ENCODE measurements at regions not wholly inside any gene's neighbourhood (a gene's known extent, or its start where the extent isn't known, plus 50 kb on each side); places are given as distances from the start of the nearest gene placed in this dataset.

DNA sequence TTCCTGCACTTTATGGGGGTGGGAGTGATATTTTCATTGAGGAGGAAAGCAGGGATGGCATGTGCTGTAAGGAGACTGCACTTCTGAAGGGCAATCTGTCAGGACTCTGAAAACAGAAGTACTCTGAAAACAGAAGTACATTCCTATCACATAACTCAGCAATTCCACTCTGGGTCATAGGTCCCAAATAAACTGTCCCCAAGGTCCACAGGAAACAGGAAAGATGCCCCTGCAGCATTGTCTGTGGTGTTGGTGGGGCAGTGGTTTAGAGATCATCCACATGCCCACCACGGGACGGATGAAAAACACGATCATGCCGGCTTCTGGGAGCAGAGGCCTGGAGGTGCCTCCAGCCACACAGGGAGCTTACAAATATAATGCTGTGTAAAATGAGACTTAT is 150.3 kb downstream of the OTOR start:
- ChIA-PET POLR2A (no interaction called here), RAD21 (ENCODE audit: unreplicated experiment) (no interaction called here), CTCF (no interaction called here), SMC1A (ENCODE audit: uncharacterized antibody, unreplicated experiment) (no interaction called here)
- TF ChIP-seq RFX5 (IDR thresholded peaks at IDR 0.05; ENCODE audit: low read depth, low read length) (no peak), E2F8 (IDR thresholded peaks at IDR 0.05; ENCODE audit: low read depth, partially characterized antibody) (no peak), CBX3 (IDR thresholded peaks at IDR 0.05; ENCODE audit: borderline replicate concordance, low read depth) (no peak), ELK1 (IDR thresholded peaks at IDR 0.05; ENCODE audit: low read depth, low read length) (no peak), MTA3 (IDR thresholded peaks at IDR 0.05; ENCODE audit: borderline replicate concordance, low read length) (no peak), MYC (IDR thresholded peaks at IDR 0.05; ENCODE audit: insufficient read depth, insufficient read length, insufficient replicate concordance, low read length, severe bottlenecking) (no peak), PML (IDR thresholded peaks at IDR 0.05; ENCODE audit: low read length) (no peak), EP300 (IDR thresholded peaks at IDR 0.05; ENCODE audit: borderline replicate concordance in 1 of 2, control insufficient read depth in 1 of 2, low read depth in 2 of 2, low read length in 2 of 2) (no peak), PAX8 (IDR thresholded peaks at IDR 0.05) (no peak), ESRRA (IDR thresholded peaks at IDR 0.05; ENCODE audit: low read length) (no peak), LARP7 (IDR thresholded peaks at IDR 0.05) (no peak), NRF1 (conservative IDR thresholded peaks at IDR 0.05; ENCODE audit: low read depth, low read length) (no peak)
- TF ChIP-seq, protein P1, sequence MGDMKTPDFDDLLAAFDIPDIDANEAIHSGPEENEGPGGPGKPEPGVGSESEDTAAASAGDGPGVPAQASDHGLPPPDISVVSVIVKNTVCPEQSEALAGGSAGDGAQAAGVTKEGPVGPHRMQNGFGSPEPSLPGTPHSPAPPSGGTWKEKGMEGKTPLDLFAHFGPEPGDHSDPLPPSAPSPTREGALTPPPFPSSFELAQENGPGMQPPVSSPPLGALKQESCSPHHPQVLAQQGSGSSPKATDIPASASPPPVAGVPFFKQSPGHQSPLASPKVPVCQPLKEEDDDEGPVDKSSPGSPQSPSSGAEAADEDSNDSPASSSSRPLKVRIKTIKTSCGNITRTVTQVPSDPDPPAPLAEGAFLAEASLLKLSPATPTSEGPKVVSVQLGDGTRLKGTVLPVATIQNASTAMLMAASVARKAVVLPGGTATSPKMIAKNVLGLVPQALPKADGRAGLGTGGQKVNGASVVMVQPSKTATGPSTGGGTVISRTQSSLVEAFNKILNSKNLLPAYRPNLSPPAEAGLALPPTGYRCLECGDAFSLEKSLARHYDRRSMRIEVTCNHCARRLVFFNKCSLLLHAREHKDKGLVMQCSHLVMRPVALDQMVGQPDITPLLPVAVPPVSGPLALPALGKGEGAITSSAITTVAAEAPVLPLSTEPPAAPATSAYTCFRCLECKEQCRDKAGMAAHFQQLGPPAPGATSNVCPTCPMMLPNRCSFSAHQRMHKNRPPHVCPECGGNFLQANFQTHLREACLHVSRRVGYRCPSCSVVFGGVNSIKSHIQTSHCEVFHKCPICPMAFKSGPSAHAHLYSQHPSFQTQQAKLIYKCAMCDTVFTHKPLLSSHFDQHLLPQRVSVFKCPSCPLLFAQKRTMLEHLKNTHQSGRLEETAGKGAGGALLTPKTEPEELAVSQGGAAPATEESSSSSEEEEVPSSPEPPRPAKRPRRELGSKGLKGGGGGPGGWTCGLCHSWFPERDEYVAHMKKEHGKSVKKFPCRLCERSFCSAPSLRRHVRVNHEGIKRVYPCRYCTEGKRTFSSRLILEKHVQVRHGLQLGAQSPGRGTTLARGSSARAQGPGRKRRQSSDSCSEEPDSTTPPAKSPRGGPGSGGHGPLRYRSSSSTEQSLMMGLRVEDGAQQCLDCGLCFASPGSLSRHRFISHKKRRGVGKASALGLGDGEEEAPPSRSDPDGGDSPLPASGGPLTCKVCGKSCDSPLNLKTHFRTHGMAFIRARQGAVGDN (IDR thresholded peaks at IDR 0.05), result no peak
- in situ Hi-C loops (cut with MboI) (no loop called here), intact Hi-C loops (cut with micrococcal nuclease; ENCODE audit: unreplicated experiment) (no loop called here)
- no peaks in the 10 kb centered on the region for H4K20me1 ChIP-seq (ENCODE audit: control insufficient read depth, insufficient read depth)
- no peaks in the 10 kb centered on the region for H3K27me3 ChIP-seq (replicated peaks in 1 of 2; ENCODE audit: control insufficient read depth in 2 of 2, insufficient read depth in 2 of 2, low read length in 1 of 2)
- H3K9ac ChIP-seq (ENCODE audit: control insufficient read depth, insufficient read depth, low read length), result no peak overlapping the region
- H3K9me3 ChIP-seq (replicated peaks; ENCODE audit: control insufficient read depth, insufficient read depth, low read length), result no peaks in the 10 kb centered on the region
- H3K36me3 ChIP-seq (ENCODE audit: control insufficient read depth in 2 of 2, insufficient read depth in 2 of 2, low read length in 1 of 2), result no peaks in the 10 kb centered on the region
- no peak for FAIRE-seq
- ATAC-seq, result no peak
- WGBS (ENCODE audit: insufficient coverage, insufficient replicate concordance, low lambda C conversion rate, missing lambda C conversion rate), result 30% methylated on average over 4 of the region's 4 CpGs
- no peak overlapping the region for H3K27ac ChIP-seq (ENCODE audit: control insufficient read depth, insufficient read depth)
- no TSS peak for BruUV-seq (replicated peaks)
- no peak for DNase-seq (ENCODE audit: low read depth, low spot score)
- no peak overlapping the region for H2AFZ ChIP-seq (ENCODE audit: control insufficient read depth, low read depth, low read length)
- H3K79me2 ChIP-seq (ENCODE audit: control insufficient read depth, insufficient read depth, low read length), result no peaks in the 10 kb centered on the region
- H3K4me1 ChIP-seq (ENCODE audit: control insufficient read depth, insufficient read depth, low read length), result no peaks in the 10 kb centered on the region
- no peak overlapping the region for H3K4me3 ChIP-seq
- H3K4me2 ChIP-seq (ENCODE audit: control insufficient read depth, insufficient read depth), result no peak overlapping the region
